Pons (tissue), 1 donor: ENCODE measurements at regions not wholly inside any gene's neighbourhood (a gene's known extent, or its start where the extent isn't known, plus 50 kb on each side); places are given as distances from the start of the nearest gene placed in this dataset.

Source experiments
- DNase-seq: peaks from one replicate; pipeline ENCODE4 v3.0.0-alpha.2; 2016; ENCODE audit warnings: low spot score

DNA sequence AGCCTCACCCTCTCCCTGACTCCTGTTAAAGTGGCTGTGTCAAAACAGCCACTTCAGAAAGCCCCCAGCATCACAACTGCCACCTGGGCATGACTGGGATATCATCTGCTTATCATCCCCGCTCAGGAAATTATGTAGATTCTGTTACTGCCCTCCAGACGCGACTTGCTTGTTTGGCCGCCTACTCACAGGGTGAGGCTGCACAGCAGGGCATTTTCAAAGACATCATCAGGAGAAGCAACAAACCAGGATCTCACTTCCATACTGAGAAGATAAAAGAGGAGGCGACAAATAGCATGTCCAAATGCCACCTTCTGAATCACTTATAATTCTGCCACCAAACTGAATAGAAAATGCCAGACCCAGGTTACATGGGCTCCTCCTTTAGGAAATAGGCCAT is 94.8 kb downstream of the MIS18A start:
- no peak for DNase-seq

DNA sequence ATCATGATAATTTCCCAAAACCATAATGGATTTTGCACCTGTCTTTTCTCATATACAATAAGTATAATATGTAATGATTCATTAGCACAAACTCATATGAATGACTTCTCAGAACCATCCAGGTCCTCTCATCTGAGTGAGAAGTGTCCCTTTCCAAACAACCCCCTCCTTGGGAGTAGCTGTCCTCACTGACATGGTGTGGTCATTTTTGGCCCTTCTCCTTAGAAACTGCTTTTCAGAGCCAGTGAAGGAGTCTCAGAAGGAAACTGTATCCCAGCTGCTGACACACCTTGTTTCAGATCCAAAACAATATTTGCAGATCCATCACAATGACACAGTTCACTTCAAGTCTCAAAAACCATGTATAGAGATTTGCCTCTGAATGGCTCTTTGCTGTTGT is 95.5 kb downstream of the MIS18A start:
- no peak for DNase-seq

DNA sequence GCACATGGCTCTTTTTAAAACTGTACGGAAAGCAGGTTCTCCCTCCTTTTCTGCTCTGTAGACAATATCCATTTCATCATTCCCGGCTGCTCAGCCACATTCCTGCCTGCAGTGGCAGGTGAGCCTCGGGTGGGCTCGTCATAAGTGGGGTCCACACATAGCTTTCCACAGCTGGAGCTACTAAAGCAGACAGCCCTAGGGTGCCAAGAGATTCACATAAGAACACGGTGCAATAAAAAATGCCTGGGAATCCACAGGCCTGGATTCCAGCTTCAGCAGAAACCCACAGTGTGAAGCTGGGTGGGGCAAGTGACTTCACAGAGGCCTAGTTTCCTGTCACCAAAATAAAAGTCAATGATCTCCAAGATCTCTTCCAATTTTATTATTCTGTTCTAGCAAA is 96.4 kb downstream of the MIS18A start:
- DNase-seq: no peak

DNA sequence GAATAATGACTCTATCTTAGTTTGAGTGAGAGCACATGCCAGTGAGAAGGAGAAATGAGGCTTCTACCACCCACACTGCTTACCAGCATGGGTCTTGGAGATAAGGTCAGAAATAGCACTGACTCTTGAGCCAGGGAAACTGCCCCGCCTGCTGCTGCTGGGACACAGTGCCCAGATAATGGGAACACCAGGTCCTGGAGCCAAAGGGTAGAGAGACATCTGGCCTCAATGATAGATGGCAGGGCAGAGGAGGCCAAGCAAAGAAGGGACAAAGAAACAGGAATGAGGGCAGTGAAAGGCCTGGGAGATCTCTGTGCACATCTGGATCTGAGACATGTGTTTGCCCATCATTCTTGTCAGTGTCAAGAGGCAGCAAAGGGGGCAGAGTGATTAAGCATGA is 97.4 kb downstream of the MIS18A start:
- DNase-seq: no peak

DNA sequence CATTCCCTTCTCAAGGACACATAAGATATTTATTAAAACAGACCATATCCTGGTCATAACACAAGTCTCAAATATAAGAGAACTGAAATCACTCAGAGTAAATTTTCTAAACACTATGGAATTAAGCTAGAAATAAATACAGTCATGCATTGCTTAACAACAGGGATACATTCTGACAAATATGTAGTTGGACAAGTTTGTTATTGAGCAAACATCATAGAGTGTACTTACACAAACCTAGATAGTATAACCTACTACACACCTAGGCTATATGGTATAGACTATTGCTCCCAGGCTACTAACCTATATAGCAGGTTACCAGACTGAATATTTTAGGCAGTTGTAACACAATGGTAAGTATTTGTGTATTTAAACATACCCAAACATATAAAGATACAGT is 104.0 kb downstream of the MIS18A start:
- no peak for DNase-seq

DNA sequence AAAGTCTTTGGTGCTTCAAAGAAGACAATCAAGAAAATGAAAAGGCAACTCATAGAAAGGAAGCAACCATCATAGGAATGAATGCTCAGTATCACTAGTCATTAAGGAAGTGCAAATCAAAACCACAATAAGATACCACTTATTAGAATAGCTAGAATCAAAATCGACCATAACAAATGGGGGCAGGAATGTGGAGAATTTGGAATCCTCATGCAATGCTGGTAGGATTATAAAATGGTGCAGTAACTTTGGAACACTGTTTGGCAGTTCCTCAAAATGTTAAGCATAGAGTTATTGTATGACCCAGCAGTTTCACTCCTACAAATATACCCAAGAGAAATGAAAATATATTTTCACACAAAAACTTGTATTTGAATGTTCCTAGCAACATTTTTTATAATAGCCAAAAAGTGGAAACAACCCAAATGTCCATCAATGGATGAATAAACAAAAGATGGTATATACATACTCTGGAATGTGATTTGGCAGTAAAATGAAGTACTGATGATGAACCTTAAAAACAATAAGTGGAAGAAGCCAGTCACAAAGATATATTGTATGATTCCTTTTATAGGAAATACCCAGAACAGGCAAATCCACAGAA is 105.6 kb downstream of the MIS18A start:
- no peak for DNase-seq

DNA sequence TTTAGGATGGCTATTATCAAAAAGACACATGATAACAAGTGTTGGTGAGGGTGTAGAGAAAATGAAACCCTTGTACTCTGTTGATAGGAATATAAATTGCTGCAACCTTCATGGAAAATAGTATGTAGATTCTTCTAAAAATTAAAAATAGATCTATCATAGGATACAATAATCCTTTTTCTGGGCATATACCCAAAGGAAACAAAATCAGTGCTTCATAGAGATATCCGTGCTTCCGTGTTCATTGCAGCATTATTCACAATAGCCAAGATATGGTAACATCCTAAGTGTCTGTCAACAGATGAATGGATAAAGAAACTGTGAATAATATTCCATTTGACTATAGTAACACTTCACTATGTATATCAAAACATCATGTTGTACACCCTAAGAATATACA is 106.7 kb downstream of the MIS18A start:
- no peak for DNase-seq

DNA sequence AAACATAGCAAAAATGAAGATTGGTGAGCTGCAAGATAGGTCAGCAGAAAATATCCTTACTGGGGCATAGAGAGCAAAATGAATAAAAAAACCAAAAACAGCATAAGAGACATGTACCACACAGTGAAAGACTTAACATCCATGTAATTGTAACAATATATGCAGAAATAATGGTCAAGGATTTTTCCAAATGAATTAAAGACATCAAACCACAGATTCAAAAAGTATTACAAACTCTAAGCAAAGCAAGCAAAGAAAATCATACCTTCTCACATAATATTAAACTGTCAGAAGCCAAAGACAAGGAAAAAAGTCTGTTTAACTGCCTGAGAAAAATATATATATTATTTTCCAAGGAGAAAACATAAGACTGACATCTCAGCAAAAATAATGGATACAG is 111.3 kb downstream of the MIS18A start:
- DNase-seq: no peak

DNA sequence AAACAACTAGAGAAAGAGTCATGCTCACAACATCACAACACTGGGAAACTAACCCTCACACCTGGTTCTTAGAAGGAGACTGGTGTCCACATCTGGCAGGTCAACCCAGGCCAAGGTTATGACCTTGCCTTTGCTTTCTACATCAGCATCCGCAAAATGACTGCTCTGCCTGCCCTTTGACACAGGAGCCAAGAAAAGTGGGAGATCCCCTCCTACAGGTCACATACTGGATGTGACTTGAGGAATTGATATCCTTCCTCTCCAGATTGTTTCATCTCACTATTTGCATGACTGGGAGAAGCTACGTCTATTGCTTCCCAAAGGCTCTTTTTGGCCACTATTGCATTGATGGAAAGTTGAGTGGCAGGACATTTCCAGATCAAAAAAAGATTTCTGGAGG is 115.5 kb downstream of the MIS18A start:
- no peak for DNase-seq

DNA sequence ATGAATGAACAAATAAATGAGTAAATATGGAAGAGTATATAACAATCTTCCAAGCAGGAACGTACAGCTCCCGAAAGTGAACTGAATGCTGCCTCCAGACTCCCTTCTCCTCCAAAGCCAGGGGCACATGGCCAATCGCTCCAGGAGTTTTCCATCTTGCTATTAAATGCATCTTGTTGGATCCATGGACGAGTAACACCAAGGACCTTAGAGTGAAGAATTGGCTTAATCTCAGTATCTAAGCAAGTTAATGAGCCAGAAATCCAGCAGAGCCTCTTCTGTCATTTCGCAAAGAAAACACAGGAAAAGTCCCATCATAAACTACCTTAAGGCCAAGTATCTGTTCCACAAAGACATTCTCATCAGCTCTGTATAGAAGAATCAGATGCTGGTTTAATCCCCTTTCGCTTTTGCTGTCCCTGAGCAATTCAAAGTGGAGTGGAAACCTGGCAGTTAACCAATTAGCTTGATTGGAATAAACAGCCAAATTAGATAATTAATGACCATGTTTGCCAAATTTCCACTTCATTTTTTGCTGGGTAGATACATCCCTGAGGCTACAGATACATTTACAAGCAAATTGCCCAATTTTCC is 116.0 kb downstream of the MIS18A start:
- DNase-seq: peak; percentile 2

DNA sequence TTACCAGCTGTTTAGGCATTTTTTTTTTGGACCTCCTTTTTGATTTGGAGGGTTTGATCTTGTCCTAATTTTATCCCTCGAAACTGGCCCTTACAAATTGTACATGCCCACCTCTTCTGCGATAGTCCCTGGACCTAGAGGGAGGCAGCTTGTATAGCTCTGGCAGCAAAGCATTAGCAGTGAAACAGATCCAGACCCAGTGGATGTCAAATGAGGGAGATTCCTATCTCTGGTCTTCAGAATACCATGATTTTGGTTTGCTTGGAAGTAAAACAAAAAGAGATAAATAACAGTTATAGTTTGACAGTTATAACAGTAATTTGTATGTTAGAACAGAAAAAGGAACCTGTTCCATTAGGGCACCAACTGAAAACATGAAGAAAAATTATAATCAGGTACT is 123.6 kb downstream of the MIS18A start:
- DNase-seq: no peak

DNA sequence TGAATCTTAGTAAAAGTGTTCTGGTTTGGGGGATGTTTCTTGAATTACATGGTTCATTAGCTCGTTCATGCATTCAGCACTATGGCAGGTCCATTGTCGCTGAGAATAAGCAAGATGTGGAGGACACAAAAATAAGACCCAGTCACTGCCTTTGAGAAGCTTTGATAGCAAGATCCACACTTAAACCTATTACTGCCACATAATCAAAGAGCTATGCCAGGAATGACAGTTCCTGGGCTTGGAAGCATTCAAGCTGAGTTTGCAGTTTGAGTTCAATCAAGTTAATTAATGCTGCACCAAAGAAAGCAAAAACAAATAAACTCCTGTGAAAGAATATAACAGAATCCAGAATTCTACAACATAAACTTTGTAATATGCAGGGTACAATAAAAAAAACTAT is 131.8 kb downstream of the MIS18A start:
- DNase-seq: no peak

DNA sequence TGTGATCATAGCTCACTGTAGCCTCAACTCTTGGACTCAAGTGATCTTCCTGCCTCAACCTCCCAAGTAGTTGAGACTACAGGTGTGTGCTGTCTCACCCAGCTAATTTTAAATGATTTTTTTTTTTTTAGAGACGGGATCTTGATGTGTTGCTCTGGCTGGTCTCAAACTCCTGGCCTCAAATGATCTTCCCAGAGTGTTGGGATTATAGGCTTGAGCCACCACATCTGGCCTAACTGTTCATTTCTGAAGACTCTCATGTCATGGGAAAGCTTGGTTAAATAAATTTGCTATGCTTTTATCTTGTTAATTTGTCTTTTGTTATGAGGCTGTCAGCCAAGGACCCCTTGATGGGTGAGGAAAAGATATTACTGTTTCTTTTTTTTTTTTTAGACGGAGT is 134.0 kb downstream of the MIS18A start:
- DNase-seq: no peak

DNA sequence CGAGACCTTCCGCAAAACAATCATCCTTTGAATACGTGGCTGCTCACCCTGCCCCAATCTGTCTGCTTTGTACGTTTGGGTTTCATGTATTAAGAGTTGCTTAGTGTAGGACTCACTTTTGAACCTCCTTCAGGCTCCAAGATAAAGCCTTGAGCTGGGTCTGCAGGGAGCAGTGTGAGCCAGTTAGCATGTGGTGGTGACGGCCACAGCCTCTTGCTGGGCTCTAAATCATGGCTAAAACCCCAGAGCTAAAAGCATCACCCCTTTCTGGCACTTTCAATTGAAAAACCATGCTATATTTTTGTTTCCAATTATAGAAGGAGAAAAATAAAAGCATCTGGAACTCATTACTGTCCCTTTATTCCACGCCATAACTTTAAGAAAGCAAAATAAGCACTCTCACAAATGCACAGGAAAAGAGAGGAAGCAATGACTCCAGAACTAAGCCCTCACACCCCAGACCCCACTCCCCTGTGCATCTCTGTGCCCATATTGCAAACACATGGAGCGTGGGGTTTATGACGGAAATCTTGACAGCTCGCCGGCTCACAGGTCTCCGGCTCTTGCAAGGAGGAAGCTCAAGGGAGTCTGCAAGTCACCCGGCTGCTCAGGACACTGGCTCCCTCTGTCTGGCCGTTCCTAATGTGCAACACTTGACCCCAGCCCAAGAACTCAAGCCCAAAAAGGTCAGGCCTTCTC is 135.5 kb downstream of the MIS18A start:
- no peak for DNase-seq

DNA sequence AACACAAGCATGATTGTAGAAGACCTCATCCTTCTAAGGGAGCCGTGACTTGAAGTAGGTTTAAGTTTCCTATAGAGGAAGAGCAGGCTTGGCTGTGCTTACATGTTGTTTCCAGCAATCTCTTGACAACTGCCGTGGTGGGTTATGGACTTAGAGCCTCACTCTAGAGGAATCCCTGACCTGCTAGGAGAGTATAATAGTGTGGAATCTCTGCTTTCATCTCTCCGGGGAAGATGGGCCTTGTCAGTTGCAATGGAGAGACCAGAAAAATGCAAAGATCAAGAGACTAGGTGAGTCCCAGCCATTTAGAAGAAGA is 137.6 kb downstream of the MIS18A start:
- no peak for DNase-seq

DNA sequence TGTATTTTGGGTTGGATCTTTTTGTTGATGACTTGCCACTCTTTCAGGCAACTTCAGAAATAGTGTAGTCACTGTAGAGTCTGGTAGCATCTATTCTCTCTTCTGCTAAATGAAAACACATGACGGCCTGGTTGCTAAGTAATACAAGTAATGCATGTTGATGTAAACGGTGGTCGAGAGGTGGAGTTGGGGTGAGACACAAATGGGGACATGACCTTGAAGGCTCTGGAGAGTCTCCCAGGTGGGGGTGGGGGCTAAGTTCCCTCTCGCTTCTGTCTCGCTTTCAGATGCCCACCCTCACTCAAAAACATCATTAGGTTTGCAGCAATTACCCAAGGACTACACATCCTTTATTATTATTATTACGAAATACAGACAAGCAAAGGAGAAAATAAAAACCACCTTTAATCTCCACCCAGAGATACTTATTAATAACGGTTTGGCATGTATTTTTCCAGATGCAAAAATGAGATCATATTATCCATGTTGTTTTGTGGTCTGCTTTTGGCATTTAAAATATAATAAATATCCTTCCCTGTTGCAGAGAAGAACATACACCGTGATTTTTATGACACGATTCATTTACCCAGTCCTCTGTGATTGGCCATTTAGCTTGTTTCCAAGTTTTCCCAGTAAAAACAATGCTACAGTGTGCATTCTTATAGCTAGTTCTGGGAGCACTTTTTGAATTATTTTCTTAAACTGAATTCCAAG is 138.1 kb downstream of the MIS18A start:
- DNase-seq: no peak

DNA sequence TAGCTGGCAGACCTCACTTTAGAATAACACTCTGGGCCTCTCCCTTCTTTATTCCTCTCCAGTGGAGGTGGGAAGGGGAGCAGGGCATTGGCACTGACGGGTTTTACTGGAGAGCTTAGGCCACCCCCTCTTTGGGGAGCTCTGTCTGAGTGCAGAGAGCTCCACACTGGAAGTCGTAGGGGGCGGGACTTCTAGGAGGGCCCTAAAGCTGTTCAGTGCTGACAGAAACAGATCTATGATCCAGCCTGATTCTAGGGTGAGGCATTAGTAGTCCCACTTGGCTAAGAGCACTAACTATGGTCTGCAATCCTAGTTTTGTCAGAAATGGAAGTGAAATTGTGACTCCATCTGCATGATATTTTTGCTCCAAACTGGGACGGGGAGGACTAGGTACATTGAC is 138.7 kb downstream of the MIS18A start:
- no peak for DNase-seq

DNA sequence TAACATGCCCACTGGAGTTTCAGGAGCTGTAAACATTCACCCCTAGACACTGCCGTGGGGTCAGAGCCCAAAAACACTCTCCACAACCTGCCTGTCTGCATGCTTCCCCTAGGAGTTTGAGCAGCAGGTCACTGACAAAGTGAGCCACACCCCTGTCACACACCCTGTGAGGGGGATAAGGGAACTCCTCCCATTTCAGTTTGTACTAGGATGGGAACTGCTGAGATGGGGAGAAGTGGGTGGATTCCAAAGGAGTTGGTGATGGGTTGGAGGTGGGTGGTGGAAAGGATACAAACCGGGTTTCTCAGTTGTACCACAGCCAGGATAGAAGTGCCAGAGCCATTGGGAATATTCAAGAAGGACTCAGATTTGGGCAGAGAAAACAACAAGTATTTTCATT is 140.2 kb downstream of the MIS18A start:
- DNase-seq: no peak

DNA sequence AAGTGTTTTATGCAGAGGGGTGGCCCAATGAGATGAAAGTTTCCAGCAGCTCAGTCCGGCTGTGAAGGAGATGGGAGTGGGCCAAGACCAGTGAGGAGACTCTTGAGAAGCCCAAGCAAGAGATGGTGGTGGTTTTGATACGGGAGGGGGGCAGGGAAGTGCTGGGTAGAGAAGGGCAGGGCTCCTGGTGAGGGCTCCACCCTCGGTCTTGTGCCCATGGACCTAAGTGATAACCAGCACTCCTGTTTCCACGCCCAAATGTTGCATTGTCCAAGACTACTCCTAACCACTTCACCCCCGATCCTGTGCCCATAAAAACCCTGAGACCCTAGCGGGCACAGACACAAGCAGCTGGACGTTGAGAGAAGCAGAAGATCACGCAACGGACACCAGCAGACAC is 140.9 kb downstream of the MIS18A start:
- DNase-seq: no peak

DNA sequence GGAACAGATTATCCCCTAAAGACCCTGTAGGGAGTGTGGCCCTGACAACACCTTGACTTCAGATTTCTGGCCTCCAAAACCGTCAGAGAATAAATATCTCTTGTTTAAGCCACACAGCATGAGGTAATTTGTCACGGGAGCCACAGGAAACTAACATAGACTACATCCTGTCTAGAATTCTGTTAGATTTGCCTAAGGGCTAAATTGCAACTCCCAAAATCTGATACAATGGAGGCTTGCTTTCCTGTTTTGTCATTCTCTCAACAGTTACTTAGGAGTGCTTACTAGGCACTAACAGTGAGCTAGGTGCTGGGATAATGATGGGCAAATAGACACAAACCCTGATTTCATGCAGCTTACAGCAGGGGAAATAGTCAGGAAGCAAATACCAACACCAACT is 141.6 kb downstream of the MIS18A start:
- no peak for DNase-seq

DNA sequence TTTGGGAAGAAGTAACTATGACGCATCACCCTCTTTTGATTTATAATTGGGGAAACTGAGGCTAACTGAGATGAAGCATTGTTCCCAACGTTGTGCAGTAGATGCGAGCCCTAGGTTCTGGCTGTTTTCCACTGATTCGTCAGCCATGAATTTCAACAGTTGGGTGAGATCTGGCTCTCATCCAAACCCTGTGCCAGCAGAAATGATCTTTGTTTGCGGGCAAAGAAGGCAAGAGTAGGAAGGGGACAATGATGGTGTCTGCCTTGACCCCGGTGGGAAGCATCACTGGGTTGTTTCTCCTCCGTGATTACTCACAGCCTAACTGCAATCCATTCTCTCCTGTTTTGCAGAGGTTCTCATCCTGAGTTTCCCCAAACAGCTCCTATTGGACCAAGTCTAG is 142.3 kb downstream of the MIS18A start:
- DNase-seq: no peak

DNA sequence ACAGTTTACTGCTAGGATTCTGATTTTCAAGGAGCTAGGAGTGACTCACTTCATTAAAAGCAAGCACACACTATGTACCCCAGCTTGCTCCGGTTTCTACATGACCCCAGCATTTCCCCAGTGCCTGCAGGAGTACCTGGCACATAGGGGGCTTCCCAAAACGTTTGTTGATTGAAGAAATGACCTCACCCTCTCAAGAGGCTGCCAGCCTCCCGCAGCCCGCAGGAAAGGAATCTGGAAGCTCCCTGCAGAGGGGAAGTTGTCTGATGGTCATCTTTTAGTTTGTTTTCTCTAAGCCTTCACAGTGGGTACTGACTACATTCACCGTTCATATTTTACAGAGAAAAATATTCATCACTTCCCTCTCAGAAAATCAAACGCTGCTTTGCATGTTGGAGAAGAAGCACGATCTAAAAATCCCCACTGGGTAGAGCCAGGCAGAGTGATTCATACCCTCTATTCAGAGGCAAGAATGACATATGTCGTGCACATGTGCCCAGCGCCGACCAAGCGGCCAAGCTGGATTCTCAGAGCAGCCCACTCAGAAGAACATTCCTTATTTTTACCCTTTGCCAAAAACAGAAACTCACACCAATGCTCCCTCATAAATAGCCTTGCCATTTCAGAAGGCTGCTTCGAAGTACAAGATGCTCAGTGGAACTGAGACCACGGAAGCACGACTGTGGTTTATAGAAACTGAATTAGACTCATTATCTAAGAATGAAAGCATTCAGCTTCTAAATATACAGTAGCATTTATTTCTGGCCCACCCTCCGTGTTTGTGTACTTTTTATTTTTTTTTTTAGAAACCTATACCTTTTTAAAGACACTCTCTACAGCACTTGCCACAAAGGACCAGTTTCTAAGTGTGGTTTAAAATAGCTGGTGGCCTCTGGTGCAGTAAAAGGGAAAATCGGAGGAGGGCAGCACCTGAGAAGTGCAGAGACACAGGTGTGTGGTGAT is 143.2 kb downstream of the MIS18A start:
- no peak for DNase-seq
